Muscle layer of colon (tissue), 2 donors: ENCODE measurements at regions not wholly inside any gene's neighbourhood (a gene's known extent, or its start where the extent isn't known, plus 50 kb on each side); places are given as distances from the start of the nearest gene placed in this dataset.

Experiments used
- H3K27ac ChIP-seq: one replicate; pipeline ENCODE4 v1.7.0; 2013; ENCODE audit warnings: low read depth, mild to moderate bottlenecking, low read length, moderate library complexity
- H3K27me3 ChIP-seq, 2 donors: one replicate each; pipeline ENCODE4 v1.7.0; 2013; ENCODE audit warnings: low read length in 2 of 2, mild to moderate bottlenecking in 2 of 2; ENCODE audit not compliant: insufficient read depth in 2 of 2, control insufficient read depth in 1 of 2
- H3K36me3 ChIP-seq: one replicate; pipeline ENCODE4 v1.7.0; 2013; ENCODE audit warnings: mild to moderate bottlenecking, low read length; ENCODE audit not compliant: insufficient read depth
- H3K4me1 ChIP-seq: one replicate; pipeline ENCODE4 v1.7.0; 2013; ENCODE audit warnings: mild to moderate bottlenecking, low read length; ENCODE audit not compliant: insufficient read depth
- H3K4me3 ChIP-seq, 2 donors: one replicate each; pipeline ENCODE4 v1.7.0; 2013; ENCODE audit warnings: low read length in 2 of 2, low read depth in 1 of 2, mild to moderate bottlenecking in 1 of 2, moderate library complexity in 1 of 2
- H3K9ac ChIP-seq: one replicate; pipeline ENCODE4 v1.7.0; 2013; ENCODE audit warnings: low read length
- H3K9me3 ChIP-seq: one replicate; pipeline ENCODE4 v1.7.0; 2013; ENCODE audit warnings: mild to moderate bottlenecking, low read length
- donor health status: abdominal sarcoma.
- donor health status: Adenocarcinoma of cecum.

DNA sequence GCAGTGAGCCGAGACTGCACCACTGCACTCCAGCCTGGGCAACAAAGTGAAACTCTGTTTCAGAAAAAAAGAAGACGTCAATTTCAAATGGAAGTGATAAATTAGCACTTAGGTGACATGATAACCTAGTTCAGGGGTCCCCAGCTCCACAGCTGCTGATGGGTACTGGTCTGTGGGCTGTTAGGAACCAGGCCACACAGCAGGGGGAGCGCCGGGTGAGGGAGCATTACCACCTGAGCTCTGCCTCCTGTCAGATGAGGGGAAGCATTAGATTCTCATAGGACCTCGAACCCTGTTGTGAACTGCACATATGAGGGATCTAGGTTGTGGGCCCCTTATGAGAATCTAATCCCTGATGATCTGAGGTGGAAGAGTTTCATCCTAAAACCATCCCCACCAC, 253.0 kb downstream of the FOXL1 start:
- Histone ChIP-seq H3K27ac (no peak overlapping the region), H3K4me1 (no peaks in the 10 kb centered on the region), H3K27me3 (peaks cover 5 to 26% of the 10 kb centered on the region in 2 donors), H3K9ac (no peak overlapping the region), H3K9me3 (no peaks in the 10 kb centered on the region), H3K36me3 (no peaks in the 10 kb centered on the region), H3K4me3 (no peak overlapping the region)

- Histone ChIP-seq H3K4me3 (no peak overlapping the region), H3K4me1 (no peaks in the 10 kb centered on the region), H3K9ac (no peak overlapping the region), H3K36me3 (no peaks in the 10 kb centered on the region), H3K27ac (no peak overlapping the region), H3K27me3 (peaks cover 5 to 9% of the 10 kb centered on the region in 2 donors), H3K9me3 (no peaks in the 10 kb centered on the region)
These were observed 254.8 kb downstream of the FOXL1 start for GRCh38 chr16:86833136-86833535.

DNA sequence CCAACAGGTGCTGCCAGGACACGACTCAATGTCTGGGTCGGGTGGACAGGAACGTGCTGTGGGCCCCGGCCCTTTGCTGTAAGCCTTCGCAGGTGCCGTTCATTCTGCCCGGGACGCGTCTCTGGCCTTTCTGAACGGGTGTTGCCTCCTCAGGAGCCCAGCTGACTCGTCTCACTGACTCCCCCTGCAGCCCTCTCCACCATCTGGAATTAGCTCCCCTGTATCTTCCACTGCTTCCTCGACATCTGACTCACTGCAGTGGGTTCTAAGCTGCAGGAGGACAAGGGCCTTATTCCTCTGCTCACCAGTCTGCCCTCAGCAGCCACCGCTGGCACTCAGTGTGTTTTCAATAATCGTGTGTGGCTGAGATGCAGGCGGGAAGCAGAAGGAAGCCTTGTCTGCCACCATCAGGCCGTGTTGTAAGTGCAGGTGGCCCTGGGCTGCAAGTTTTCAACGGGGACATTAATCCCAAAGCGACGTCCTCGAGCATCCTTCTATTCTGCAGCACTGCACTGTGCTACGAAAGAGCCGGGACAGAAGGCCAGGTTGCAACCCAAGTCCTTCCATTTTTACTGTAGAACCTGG, 256.2 kb downstream of the FOXL1 start:
- peaks cover 4 to 5% of the 10 kb centered on the region in 2 donors for H3K27me3 ChIP-seq
- no peaks in the 10 kb centered on the region for H3K4me1 ChIP-seq
- no peaks in the 10 kb centered on the region for H3K36me3 ChIP-seq
- no peak overlapping the region for H3K9ac ChIP-seq
- no peaks in the 10 kb centered on the region for H3K9me3 ChIP-seq
- no peak overlapping the region for H3K27ac ChIP-seq
- no peak overlapping the region for H3K4me3 ChIP-seq

- no peaks in the 10 kb centered on the region for H3K36me3 ChIP-seq
- no peak overlapping the region for H3K27ac ChIP-seq
- peaks cover 0 to 5% of the 10 kb centered on the region in 2 donors for H3K27me3 ChIP-seq
- no peaks in the 10 kb centered on the region for H3K4me1 ChIP-seq
- H3K4me3 ChIP-seq: no peak overlapping the region
- H3K9ac ChIP-seq: no peak overlapping the region
- H3K9me3 ChIP-seq: no peaks in the 10 kb centered on the region
These were observed 257.6 kb downstream of the FOXL1 start for GRCh38 chr16:86835982-86836381.

DNA sequence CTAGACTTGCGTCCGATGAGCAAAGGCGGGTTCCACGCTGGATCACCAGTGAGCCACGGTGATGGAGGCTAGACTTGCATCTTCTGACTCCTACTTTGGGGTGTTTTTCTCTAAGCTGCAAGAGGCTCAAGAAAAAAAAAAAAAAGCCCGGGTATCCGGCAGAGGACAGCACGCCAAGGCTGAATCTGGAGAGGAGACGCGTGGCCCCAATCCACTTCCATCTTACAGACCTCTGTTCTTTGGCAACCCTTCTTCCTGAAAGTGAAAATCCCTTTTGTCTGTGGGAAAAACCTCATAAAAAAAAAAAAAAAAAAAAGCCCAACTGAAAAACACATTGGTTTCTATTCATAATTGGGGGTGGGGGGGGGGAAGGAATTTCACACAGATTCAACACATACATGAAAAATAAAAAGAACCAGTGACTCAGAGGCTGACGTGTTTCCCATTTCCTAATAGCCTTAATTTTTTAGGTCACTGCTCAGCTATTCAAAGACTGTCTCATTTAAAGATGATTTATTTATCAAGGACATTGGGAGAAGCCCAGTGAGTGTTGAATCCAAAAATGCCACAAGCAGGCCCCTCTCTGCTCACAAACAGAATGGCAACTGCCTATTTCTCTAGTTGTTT, 258.3 kb downstream of the FOXL1 start:
- H3K4me3 ChIP-seq: no peak overlapping the region
- no peak overlapping the region for H3K27ac ChIP-seq
- no peaks in the 10 kb centered on the region for H3K4me1 ChIP-seq
- no peaks in the 10 kb centered on the region for H3K36me3 ChIP-seq
- peaks cover 0 to 5% of the 10 kb centered on the region in 2 donors for H3K27me3 ChIP-seq
- no peaks in the 10 kb centered on the region for H3K9me3 ChIP-seq
- H3K9ac ChIP-seq: no peak overlapping the region

DNA sequence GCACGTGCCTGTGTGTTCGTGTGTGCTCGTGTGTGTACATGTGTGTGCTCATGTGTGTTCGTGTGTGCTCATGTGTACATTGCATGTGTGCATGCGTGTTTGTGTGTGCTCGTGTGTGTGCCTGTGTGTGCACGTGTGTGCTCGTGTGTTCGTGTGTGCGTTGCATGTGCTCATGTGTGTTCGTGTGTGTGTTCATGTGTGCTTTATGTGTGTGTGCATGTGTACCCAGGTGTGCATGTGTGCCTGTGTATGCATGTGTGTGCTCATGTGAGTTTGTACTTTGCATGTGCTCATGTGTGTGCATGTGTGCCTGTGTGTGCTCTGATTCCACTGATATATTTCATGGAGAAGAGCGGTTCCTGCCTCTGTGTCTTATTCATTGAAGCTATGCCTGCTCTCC, 265.5 kb downstream of the FOXL1 start:
- no peak overlapping the region for H3K27ac ChIP-seq
- H3K4me1 ChIP-seq: no peaks in the 10 kb centered on the region
- H3K27me3 ChIP-seq: no peaks in the 10 kb centered on the region
- H3K9ac ChIP-seq: no peak overlapping the region
- H3K36me3 ChIP-seq: no peaks in the 10 kb centered on the region
- H3K4me3 ChIP-seq: no peak overlapping the region
- no peaks in the 10 kb centered on the region for H3K9me3 ChIP-seq

DNA sequence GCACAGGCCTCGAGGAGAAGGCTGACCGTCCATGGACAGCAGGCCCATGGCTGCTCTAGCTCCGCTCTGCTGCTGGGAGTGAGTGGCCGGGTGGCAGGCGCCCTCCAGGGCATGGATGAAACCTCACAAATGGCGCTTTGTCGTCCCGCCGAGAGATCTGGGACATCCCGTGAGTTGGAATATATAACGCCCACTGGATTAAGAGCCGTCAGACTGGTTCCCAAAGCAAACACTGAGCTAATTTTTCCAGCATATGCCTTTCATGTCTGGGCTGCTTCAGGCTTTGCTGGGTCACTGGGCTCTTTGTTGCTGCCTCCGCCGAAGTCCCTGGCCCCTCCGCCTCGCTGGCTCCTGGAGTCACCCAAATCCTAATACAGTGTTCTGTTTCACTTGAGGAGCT, 266.3 kb downstream of the FOXL1 start:
- Histone ChIP-seq H3K4me1 (no peaks in the 10 kb centered on the region), H3K4me3 (no peak overlapping the region), H3K9ac (no peak overlapping the region), H3K27ac (no peak overlapping the region), H3K27me3 (no peaks in the 10 kb centered on the region), H3K9me3 (no peaks in the 10 kb centered on the region), H3K36me3 (no peaks in the 10 kb centered on the region)

DNA sequence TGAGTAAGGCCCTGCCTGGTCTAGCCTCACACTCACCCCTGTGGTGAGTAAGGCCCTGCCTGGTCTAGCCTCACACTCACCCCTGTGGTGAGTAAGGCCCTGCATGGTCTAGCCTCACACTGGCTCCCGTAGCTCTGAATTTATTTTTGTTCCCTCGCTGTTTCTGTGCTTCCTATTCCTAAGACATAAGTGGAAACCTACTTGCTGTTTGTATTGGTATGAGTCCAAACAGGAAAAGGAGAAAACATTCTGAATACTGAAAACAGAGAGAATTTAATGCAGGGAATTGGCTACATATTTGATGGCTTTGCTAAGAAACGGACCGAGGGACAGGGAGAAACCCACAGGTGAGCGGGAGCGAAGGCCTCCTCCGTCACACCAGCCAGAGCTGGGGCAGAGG, 267.8 kb downstream of the FOXL1 start:
- Histone ChIP-seq H3K27ac (no peak overlapping the region), H3K27me3 (no peaks in the 10 kb centered on the region), H3K9me3 (no peaks in the 10 kb centered on the region)

DNA sequence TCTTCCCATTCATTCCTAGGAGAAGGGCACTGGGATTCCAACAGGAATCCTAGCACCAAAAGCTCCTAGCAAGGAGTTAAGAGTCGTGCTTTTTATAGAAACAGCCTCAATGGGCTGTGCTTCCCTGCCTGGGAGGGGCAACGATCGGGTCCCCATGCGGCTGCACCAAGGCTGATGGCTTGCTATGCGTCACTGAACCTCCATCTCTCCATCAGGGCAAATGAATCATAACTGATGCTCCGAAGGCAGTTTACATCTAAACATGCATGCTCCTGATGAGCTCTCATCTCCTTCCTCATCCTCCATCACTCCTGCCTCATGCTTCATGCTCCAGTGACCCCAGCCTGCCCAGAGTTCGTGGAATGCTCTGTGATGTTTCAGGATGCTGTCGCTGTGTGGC, 270.5 kb downstream of the FOXL1 start:
- Histone ChIP-seq H3K27me3 (no peaks in the 10 kb centered on the region), H3K9me3 (no peaks in the 10 kb centered on the region), H3K4me1 (no peaks in the 10 kb centered on the region), H3K36me3 (no peaks in the 10 kb centered on the region), H3K9ac (no peak overlapping the region), H3K27ac (no peak overlapping the region), H3K4me3 (no peak overlapping the region)

More for the DNA sequence above, 267.8 kb downstream of the FOXL1 start:
- no peak overlapping the region for H3K4me3 ChIP-seq
- no peak overlapping the region for H3K9ac ChIP-seq
- H3K36me3 ChIP-seq: no peaks in the 10 kb centered on the region
- H3K4me1 ChIP-seq: no peaks in the 10 kb centered on the region

DNA sequence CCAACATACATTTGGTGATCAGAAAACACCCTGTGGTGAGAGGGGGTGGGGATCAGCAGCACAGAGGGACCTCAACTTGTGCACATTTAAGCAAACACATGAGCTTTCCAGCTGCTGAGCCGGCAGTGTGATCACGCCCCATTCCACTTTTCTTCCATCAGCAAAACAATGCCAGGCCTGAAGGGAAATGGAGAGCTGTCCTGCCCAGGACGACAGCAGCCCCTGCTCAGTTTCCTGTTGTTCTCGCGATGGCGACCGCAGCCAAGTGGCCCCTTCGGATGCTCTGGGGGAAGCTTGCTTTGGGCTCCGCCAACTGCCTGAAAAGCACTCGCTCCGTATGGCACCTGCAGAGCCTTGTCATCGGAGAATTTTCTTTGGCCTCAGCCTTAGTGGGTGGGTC, 272.3 kb downstream of the FOXL1 start:
- Histone ChIP-seq H3K27ac (no peak overlapping the region), H3K4me1 (no peaks in the 10 kb centered on the region), H3K27me3 (no peaks in the 10 kb centered on the region), H3K9me3 (no peaks in the 10 kb centered on the region), H3K9ac (no peak overlapping the region), H3K36me3 (no peaks in the 10 kb centered on the region), H3K4me3 (no peak overlapping the region)

DNA sequence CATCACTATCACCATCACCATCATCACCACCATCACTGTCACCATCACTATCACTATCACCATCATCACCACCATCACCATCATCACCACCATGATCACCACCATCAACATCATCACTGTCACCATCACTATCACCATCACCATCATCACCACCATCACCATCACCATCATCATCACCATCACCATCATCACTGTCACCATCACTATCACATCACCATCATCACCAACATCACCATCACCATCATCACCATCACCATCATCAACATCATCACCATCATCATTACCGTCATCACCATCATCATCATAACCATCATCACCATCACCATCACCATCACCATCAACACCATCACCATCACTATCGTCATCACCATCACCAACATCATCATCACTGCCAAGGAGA, 273.8 kb downstream of the FOXL1 start:
- no peak overlapping the region for H3K4me3 ChIP-seq
- no peaks in the 10 kb centered on the region for H3K4me1 ChIP-seq
- H3K36me3 ChIP-seq: no peaks in the 10 kb centered on the region
- H3K9me3 ChIP-seq: no peaks in the 10 kb centered on the region
- H3K27me3 ChIP-seq: no peaks in the 10 kb centered on the region
- H3K9ac ChIP-seq: no peak overlapping the region
- no peak overlapping the region for H3K27ac ChIP-seq

DNA sequence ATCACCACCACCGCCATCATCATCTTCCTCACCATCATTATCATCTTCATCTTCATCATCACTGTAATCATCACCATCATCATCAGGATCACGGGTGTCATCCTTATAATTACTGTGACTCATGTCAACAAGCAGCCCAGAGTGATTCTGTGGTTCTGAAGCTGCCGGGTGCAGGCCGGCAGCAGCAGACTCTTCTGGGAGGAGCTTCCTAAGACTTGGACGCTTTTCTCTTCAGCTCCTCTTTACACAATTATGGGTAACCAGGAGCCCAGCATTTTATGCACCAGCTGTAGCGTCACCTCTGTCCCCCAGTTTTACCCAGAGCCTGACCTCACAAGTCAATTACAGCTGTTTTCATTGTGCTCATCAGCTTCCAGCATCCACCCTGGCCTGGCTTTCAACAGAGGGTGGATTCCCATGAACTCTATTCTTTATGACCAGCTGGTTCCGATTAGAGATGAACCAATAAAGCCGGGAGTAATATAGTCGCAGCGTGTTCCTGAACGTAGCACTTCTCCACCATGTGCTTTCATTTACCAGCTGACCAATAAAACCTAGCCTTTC, 275.8 kb downstream of the FOXL1 start:
- Histone ChIP-seq H3K27me3 (no peaks in the 10 kb centered on the region), H3K36me3 (no peaks in the 10 kb centered on the region), H3K4me3 (no peak overlapping the region), H3K9ac (no peak overlapping the region), H3K9me3 (no peaks in the 10 kb centered on the region), H3K4me1 (no peaks in the 10 kb centered on the region), H3K27ac (no peak overlapping the region)
